Fibroblast of lung (primary cell): ENCODE measurements at regions not wholly inside any gene's neighbourhood (a gene's known extent, or its start where the extent isn't known, plus 50 kb on each side); places are given as distances from the start of the nearest gene placed in this dataset.

Experiments
- DNase-seq, 2 donors: peaks; one replicate each; pipeline versions ENCODE4 v3.0.0 to v3.0.0-alpha.2; 2010; ENCODE audit warnings: low read depth in 2 of 2
- H2AFZ ChIP-seq: 2 replicates; pipeline ENCODE4 v1.5.1; 2012; ENCODE audit warnings: low read length, control low read depth, inconsistent platforms
- H3K27ac ChIP-seq: 2 replicates; pipeline ENCODE4 v1.5.1; 2011; ENCODE audit warnings: low read length, control low read depth; ENCODE audit not compliant: insufficient read depth
- H3K27me3 ChIP-seq: 2 replicates; pipeline ENCODE4 v1.5.1; 2011; ENCODE audit warnings: mild to moderate bottlenecking, low read length; ENCODE audit not compliant: control insufficient read depth, insufficient read depth
- H3K36me3 ChIP-seq: 2 replicates; pipeline ENCODE4 v1.5.1; 2011; ENCODE audit warnings: low read length; ENCODE audit not compliant: control insufficient read depth, insufficient read depth
- H3K4me1 ChIP-seq: 2 replicates; pipeline ENCODE4 v1.5.1; 2011; ENCODE audit warnings: low read length; ENCODE audit not compliant: control insufficient read depth, insufficient read depth; ENCODE audit errors: extremely low read depth
- H3K4me2 ChIP-seq: 2 replicates; pipeline ENCODE4 v1.5.1; 2011; ENCODE audit warnings: low read length, control low read depth; ENCODE audit not compliant: insufficient read depth; ENCODE audit errors: extremely low read depth
- H3K4me3 ChIP-seq, 4 experiments: fragments of 200-600 bp in 1 of 4; sonication (generic) in 1 of 4; replicated peaks in 1 of 4; 2 replicates each; pipeline ENCODE4 v1.5.1; 2011 to 2016; ENCODE audit warnings: low read length in 4 of 4, low read depth in 3 of 4, mild to moderate bottlenecking in 3 of 4, control low read depth in 2 of 4, inconsistent platforms in 1 of 4, mixed read lengths in 1 of 4; ENCODE audit not compliant: insufficient read depth in 1 of 4; ENCODE audit errors: control extremely low read depth in 1 of 4
- H3K79me2 ChIP-seq: 2 replicates; pipeline ENCODE4 v1.5.1; 2012; ENCODE audit warnings: mild to moderate bottlenecking, low read length, inconsistent platforms; ENCODE audit not compliant: control insufficient read depth, insufficient read depth
- H3K9ac ChIP-seq: 2 replicates; pipeline ENCODE4 v1.5.1; 2011; ENCODE audit warnings: mild to moderate bottlenecking, low read length, control low read depth; ENCODE audit not compliant: insufficient read depth
- H3K9me3 ChIP-seq: 2 replicates; pipeline ENCODE4 v1.5.1; 2012; ENCODE audit warnings: low read depth, low read length; ENCODE audit not compliant: control insufficient read depth, insufficient read depth
- H4K20me1 ChIP-seq: 2 replicates; pipeline ENCODE4 v1.5.1; 2011; ENCODE audit warnings: low read length; ENCODE audit not compliant: control insufficient read depth, insufficient read depth; ENCODE audit errors: extremely low read depth
- CTCF ChIP-seq, 2 donors: IDR thresholded peaks in 1 of 2; conservative IDR thresholded peaks in 1 of 2; 1 replicate in 1 of 2; 2 replicates in 1 of 2; pipeline ENCODE4 v1.5.1; 2011 to 2012; ENCODE audit warnings: low read length in 2 of 2, control low read depth in 1 of 2, inconsistent platforms in 1 of 2, low read depth in 1 of 2, mild to moderate bottlenecking in 1 of 2
- EZH2 ChIP-seq: IDR thresholded peaks from 2 replicates; pipeline ENCODE4 v1.5.1; 2012; ENCODE audit warnings: low read length, control low read depth, mild to moderate bottlenecking; ENCODE audit errors: missing control alignments

DNA sequence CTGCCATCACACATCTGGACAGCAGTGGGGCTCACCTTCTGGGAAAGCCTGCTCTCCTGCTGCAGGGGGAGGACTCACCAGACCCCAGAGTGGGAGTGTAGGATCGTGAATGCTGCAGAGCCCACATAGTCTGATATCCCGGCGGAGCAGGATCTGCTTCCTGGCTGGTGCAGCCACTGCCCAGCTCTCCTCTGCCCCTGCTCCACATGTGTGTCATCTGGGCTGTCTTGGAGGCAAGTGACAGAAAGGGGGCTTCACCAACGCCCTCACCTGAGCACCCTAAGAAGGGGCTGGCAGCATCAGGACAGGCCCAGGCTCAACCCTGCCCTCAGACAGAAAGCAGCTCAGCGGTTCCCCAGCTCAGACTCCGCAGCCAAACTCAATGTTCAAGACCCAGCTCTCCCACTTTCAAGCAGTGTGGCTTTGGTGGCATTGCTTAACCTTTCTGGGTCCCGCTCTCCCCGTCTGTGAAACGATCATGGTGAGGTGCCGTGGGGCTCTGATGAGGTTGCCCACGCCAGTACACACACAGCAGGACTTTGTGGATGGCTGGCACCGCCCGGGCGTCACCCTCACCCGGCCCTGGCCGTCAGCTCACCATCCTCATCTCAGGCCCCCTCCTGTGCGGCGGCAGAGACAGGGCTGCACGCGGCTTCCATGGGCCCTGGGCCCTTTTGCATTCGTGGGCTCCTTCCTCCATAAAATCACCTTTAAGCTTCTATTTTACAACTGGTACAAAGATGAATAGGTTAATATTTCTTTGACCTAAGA, 91.0 kb upstream of the SFSWAP start:
- no peaks in the 10 kb centered on the region for H4K20me1 ChIP-seq
- H3K4me3 ChIP-seq: no peak overlapping the region
- no peaks in the 10 kb centered on the region for H3K27me3 ChIP-seq
- no peaks in the 10 kb centered on the region for H3K79me2 ChIP-seq
- H3K4me1 ChIP-seq: no peaks in the 10 kb centered on the region
- TF ChIP-seq EZH2 (no peak), CTCF (conservative IDR thresholded peaks at IDR 0.05 in 1 of 2, IDR thresholded peaks at IDR 0.05 in 1 of 2; ENCODE audit: low read depth in 1 of 2, low read length in 2 of 2) (no peak)
- no peak overlapping the region for H2AFZ ChIP-seq
- no peaks in the 10 kb centered on the region for H3K9me3 ChIP-seq
- no peaks in the 10 kb centered on the region for H3K36me3 ChIP-seq
- no peak overlapping the region for H3K4me2 ChIP-seq
- H3K9ac ChIP-seq: no peak overlapping the region
- H3K27ac ChIP-seq: no peak overlapping the region
- no peak for DNase-seq

DNA sequence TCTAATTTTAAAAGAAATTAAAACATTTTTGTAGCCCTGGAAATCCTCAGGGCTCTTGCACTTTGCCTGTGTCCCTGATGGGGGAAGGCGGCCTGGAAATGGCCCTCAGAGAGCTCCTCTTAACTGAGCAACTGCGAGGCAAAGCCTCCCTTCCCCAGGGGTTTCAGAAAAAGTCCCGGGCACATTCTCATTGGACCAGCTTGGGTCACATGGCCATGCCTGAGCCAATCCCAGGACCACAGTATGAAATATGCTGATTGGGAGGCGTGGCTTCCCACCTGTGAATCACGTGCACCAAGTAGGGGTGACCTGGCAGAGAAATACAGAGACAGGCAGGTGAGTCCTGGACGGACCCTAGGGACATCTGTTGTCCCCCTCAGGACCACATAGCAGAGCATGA, 90.4 kb upstream of the SFSWAP start:
- Histone ChIP-seq H3K27me3 (no peaks in the 10 kb centered on the region), H3K36me3 (no peaks in the 10 kb centered on the region), H3K4me3 (no peak overlapping the region), H4K20me1 (no peaks in the 10 kb centered on the region), H3K9me3 (no peaks in the 10 kb centered on the region), H3K27ac (no peak overlapping the region), H2AFZ (no peak overlapping the region), H3K4me1 (no peaks in the 10 kb centered on the region), H3K79me2 (no peaks in the 10 kb centered on the region), H3K4me2 (no peak overlapping the region), H3K9ac (no peak overlapping the region)
- TF ChIP-seq EZH2 (no peak), CTCF (conservative IDR thresholded peaks at IDR 0.05 in 1 of 2, IDR thresholded peaks at IDR 0.05 in 1 of 2; ENCODE audit: low read depth in 1 of 2, low read length in 2 of 2) (no peak)
- no peak for DNase-seq

DNA sequence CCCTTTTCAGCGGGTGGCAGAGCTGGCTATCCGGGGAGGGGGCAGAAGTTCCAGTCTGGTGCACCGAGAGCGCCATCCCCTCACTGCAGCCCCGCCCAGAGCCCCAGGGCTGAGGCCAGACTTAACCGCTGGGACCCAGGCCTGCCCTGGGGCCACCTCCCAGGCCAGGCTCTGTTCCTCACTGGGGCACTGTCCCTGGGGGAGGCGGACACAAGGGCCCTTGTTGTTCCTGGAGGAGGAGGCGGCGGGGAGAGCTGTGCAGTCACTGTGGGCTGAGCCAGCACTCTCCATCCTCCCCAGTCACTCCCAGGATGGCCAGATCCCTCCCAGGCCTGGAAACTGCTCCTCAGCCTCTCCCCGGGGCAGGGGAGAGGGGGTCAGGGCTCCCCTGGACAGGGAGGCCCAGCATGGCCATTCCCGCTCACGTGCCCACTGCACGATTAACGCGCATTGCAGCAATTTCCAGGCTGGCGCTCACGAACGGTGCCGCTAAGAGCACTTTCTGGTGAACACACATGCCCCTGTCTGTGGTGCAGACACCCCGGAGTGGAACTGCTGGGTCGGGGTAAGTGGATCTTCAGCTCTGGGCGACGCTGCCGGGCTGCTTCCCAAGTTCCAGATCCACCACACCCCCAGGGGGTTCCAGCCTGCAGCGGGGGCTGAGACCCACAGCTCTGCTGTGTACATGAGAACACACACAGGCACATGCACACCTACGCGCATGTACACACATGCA, 89.8 kb upstream of the SFSWAP start:
- TF ChIP-seq CTCF (conservative IDR thresholded peaks at IDR 0.05 in 1 of 2, IDR thresholded peaks at IDR 0.05 in 1 of 2; ENCODE audit: low read depth in 1 of 2, low read length in 2 of 2): no peak
- TF ChIP-seq EZH2: no peak
- Histone ChIP-seq H4K20me1 (no peaks in the 10 kb centered on the region), H3K9ac (no peak overlapping the region), H3K79me2 (no peaks in the 10 kb centered on the region), H3K4me1 (no peaks in the 10 kb centered on the region), H3K27me3 (no peaks in the 10 kb centered on the region), H3K9me3 (no peaks in the 10 kb centered on the region), H2AFZ (no peak overlapping the region), H3K36me3 (no peaks in the 10 kb centered on the region), H3K27ac (no peak overlapping the region), H3K4me2 (no peak overlapping the region), H3K4me3 (no peak overlapping the region)
- DNase-seq: no peak
